Heart right ventricle (tissue), 16 donors: ENCODE measurements at regions not wholly inside any gene's neighbourhood (a gene's known extent, or its start where the extent isn't known, plus 50 kb on each side); places are given as distances from the start of the nearest gene placed in this dataset.
"Not testable (repeated sequence)": the region's sequence is repeated elsewhere in the genome, so short reads cannot be mapped to it uniquely, and the experiment has no call there.

Source experiments
- ATAC-seq, 8 donors: fragments of 200-7000 bp; cut with Tn5 transposase; one replicate each; pipeline ENCODE4 v1.9.1; 2020; ENCODE audit warnings: mild to moderate bottlenecking in 8 of 8, moderate library complexity in 8 of 8, moderate number of reproducible peaks in 1 of 8
- DNase-seq, 2 donors: peaks; one replicate each; pipeline ENCODE4 v3.0.0-alpha.2; 2020
- H3K27ac ChIP-seq, 10 donors: fragments of 200-600 bp; sonication (generic) in 2 of 10; one replicate each; pipeline versions ENCODE4 v1.5.0 to v1.8.0; 2020 to 2022; ENCODE audit warnings: mild to moderate bottlenecking in 3 of 10
- H3K27me3 ChIP-seq, 7 donors: fragments of 200-600 bp; one replicate each; pipeline ENCODE4 v1.8.0; 2021 to 2022; ENCODE audit warnings: mild to moderate bottlenecking in 2 of 7
- H3K36me3 ChIP-seq, 9 donors: fragments of 200-600 bp; sonication (generic) in 1 of 9; one replicate each; pipeline versions ENCODE4 v1.5.0 to v1.8.0; 2020 to 2022; ENCODE audit warnings: mild to moderate bottlenecking in 2 of 9
- H3K4me1 ChIP-seq, 9 donors: fragments of 200-600 bp; sonication (generic) in 1 of 9; one replicate each; pipeline versions ENCODE4 v1.5.0 to v1.8.0; 2020 to 2022; ENCODE audit warnings: mild to moderate bottlenecking in 4 of 9
- H3K4me3 ChIP-seq, 10 donors: fragments of 200-600 bp; sonication (generic) in 2 of 10; one replicate each; pipeline versions ENCODE4 v1.5.0 to v1.8.0; 2020 to 2022; ENCODE audit warnings: mild to moderate bottlenecking in 7 of 10, moderate library complexity in 2 of 10
- H3K9me3 ChIP-seq, 11 donors: fragments of 200-600 bp in 10 of 11; sonication (generic) in 2 of 11; one replicate each; pipeline versions ENCODE4 v1.5.0 to v1.8.0; 2013 to 2022; ENCODE audit warnings: mild to moderate bottlenecking in 2 of 11, control low read depth in 1 of 11, moderate library complexity in 1 of 11
- WGBS, 2 donors: extraction: QIAGEN DNeasy Blood & Tissue Kit; methylation state at CpG; one replicate each; pipeline ENCODE4 v1.1.7; 2013; ENCODE audit warnings: inconsistent platforms in 1 of 2; 5-methylcytosine and 5-hydroxymethylcytosine counted together
- intact Hi-C, 10 donors: fragments of 100-400 bp; cut with DNase I; formaldehyde crosslinking; loops; one replicate each; pipeline versions ENCODE4 v1.11.1 to v1.14.2; 2022
- donor health status: Arrhythmogenic right ventricular cardiomyopathy.
- donor health status: ischemic (EF 13 %, LVEDD 7.1; RV severe dilation, severe dysfunction).
- donor health status: healthy with polysubstance abuse.
- donor health status: DM: no; HTN: yes; CAD: no.
- donor health status: DM: no; HTN: no; CAD: no.
- donor health status: ischemic (EF 25% LVEDD 6.9; RV normal size, moderate dysfunction).
- donor health status: ischemic (EF 25% LVEDD 5.7; RV mildly dilated, moderate dysfunction).
- donor health status: healthy.
- donor health status: DM: yes; HTN: yes; CAD: no.
- donor health status: Ischemic cardiomyopathy.
- donor health status: ischemic (EF 35%, LVEDD 5.7; RV mildly dilated, moderate dysfunction).
- donor health status: nonischemic (EF 11% LVEDD 7.7; RV severe dilation, severe dysfunction).
- donor health status: DM: yes; HTN: yes; CAD: no.
- donor health status: PGD.
- donor health status: ischemic (EF 29% LVEDD 5.4; RV normal size, mild dysfunction).
- donor health status: nonischemic (EF 23%, LVEDD 6.1; RV moderate dilation, normal function).

- H3K27ac ChIP-seq, intact Hi-C loops, DNase-seq, H3K9me3 ChIP-seq, H3K4me3 ChIP-seq, H3K36me3 ChIP-seq, H3K27me3 ChIP-seq, H3K4me1 ChIP-seq: not testable (repeated sequence)
- peak; percentile 54 to 88 (median 77) for ATAC-seq
- no CpG with 5 or more reads among the region's 10 CpGs for WGBS, 2 donors
Observed at GRCh38 chr16:32873783-32874182, 197.8 kb upstream of the TP53TG3 start.

DNA sequence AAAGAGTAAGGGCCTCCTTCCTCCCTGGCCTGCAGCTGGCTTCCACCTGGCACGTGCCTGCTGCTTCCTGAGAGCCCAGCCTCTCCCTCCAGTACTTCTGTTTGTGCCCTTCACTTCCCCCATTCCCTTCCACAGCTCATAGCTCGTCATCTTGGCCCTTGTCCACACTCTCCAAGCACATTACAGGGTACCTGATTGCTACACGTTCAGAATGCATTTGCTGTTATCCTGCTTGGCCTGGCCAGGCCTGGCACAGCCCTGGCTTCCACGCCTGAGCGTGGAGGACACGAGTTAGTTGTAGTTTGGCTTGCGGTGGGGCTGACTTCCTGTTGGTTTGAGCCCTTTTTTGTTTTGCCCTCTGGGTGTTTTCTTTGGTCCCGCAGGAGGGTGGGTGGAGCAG, 197.2 kb upstream of the TP53TG3 start:
- DNase-seq, intact Hi-C loops, H3K27ac ChIP-seq, H3K4me1 ChIP-seq, H3K4me3 ChIP-seq, H3K27me3 ChIP-seq, H3K9me3 ChIP-seq, H3K36me3 ChIP-seq: not testable (repeated sequence)
- WGBS, 2 donors, result no CpG with 5 or more reads among the region's 8 CpGs
- peak in 4 of 8 donors; percentile 26 to 57 (median 38) for ATAC-seq

DNA sequence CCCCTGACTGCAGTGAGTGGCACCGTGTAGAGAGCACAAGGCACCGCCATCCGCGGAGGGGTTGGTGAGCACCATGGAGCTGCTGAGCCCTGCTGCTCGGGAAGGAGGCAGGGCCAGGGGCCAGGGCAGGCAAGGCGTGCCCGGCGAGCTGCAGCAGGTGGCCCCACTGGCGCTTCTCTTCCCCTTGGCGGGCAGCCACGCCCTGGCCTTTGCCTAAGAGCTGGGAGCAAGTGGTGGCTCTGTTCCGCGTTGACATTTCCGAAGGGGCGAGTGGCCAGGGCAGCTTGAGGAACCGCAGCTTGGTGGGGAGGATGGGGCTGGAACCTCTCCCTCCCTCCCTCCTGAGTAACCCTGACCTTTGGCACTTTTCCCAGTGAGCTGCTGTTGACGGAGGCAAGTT, 194.7 kb upstream of the TP53TG3 start:
- H3K9me3 ChIP-seq, H3K27me3 ChIP-seq, H3K36me3 ChIP-seq, DNase-seq, H3K4me1 ChIP-seq, H3K27ac ChIP-seq, H3K4me3 ChIP-seq, intact Hi-C loops: not testable (repeated sequence)
- no CpG with 5 or more reads among the region's 17 CpGs for whole genome bisulfite sequencing, 2 donors
- peak in 6 of 8 donors; percentile 25 to 73 (median 41) for ATAC-seq

- H3K36me3 ChIP-seq, intact Hi-C loops, H3K27me3 ChIP-seq, H3K4me3 ChIP-seq, H3K4me1 ChIP-seq, H3K27ac ChIP-seq, H3K9me3 ChIP-seq: not testable (repeated sequence)
- WGBS, 2 donors, result 66 to 78% methylated on average over 4 to 5 of the region's 8 CpGs
- peak; percentile 40 to 69 (median 52) for ATAC-seq
- DNase-seq, result peak in 1 of 2 donors; percentile 23
Observed at GRCh38 chr16:32868334-32868733, 192.4 kb upstream of the TP53TG3 start.

GRCh38 chr16:32865284-32865683, 189.3 kb upstream of the TP53TG3 start:
- H3K9me3 ChIP-seq, DNase-seq, H3K4me1 ChIP-seq, H3K27ac ChIP-seq, H3K4me3 ChIP-seq, intact Hi-C loops, H3K36me3 ChIP-seq, H3K27me3 ChIP-seq: not testable (repeated sequence)
- WGBS, 2 donors, result no CpG with 5 or more reads among the region's 9 CpGs
- ATAC-seq, result peak in 7 of 8 donors; percentile 43 to 77 (median 75)

DNA sequence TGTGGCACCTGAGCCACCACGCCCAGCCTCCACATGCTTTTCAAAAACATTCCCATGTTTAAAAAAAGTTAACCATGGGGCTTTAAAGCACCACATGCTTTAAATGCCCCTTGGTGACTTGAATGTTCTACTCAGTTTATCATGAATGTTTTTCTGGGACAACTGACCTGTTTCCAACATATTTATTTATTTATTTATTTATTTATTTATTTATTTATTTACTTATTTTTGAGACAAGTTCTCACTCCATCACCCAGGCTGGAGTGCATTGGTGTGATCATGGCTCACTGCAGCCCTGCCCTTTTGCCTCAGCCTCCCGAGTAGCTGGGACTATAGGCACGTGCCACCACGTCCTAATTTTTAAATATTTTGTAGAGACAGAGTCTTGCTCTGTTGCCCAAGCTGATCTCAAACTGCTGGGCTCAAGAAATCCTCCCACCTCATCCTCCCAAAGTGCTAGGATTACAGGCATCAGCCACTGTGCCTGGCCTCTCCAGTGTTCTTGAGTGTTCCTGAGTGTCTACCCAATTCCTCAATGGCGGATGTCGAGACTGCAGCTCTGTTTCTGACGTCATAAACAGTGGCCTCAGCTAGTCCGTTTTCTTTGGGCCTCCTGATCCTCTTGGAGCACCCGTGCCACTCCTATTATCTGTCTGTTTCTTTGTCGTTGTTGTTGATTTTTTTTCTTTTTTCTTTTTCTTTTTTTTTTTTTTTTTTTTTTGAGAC, 185.7 kb upstream of the TP53TG3 start:
- H3K4me3 ChIP-seq, intact Hi-C loops, H3K27me3 ChIP-seq, H3K27ac ChIP-seq, DNase-seq, ATAC-seq, H3K36me3 ChIP-seq, H3K9me3 ChIP-seq, H3K4me1 ChIP-seq: not testable (repeated sequence)
- 54 to 77% methylated on average over 7 of the region's 10 CpGs for WGBS, 2 donors

GRCh38 chr16:32847379-32847778, 171.4 kb upstream of the TP53TG3 start:
- intact Hi-C loops, H3K4me3 ChIP-seq: not testable (repeated sequence)

GRCh38 chr16:32845572-32845971, 169.6 kb upstream of the TP53TG3 start:
- WGBS, 2 donors, result 65 to 73% methylated on average over 7 to 14 of the region's 17 CpGs

More at GRCh38 chr16:32847379-32847778, 171.4 kb upstream of the TP53TG3 start:
- DNase-seq, ATAC-seq, H3K4me1 ChIP-seq, H3K36me3 ChIP-seq, H3K27ac ChIP-seq, H3K9me3 ChIP-seq, H3K27me3 ChIP-seq: not testable (repeated sequence)
- WGBS, 2 donors, result 54 to 67% methylated on average over 2 to 3 of the region's 4 CpGs

GRCh38 chr16:32842844-32843243, 166.9 kb upstream of the TP53TG3 start:
- 29 to 53% methylated on average over 1 of the region's 1 CpG for WGBS, 2 donors
- H3K9me3 ChIP-seq, H3K27ac ChIP-seq, DNase-seq, H3K4me1 ChIP-seq, H3K36me3 ChIP-seq, H3K27me3 ChIP-seq, H3K4me3 ChIP-seq, intact Hi-C loops, ATAC-seq: not testable (repeated sequence)

More at GRCh38 chr16:32845572-32845971, 169.6 kb upstream of the TP53TG3 start:
- ATAC-seq, H3K36me3 ChIP-seq, H3K27me3 ChIP-seq, H3K9me3 ChIP-seq, DNase-seq, H3K4me3 ChIP-seq, H3K4me1 ChIP-seq, intact Hi-C loops, H3K27ac ChIP-seq: not testable (repeated sequence)

DNA sequence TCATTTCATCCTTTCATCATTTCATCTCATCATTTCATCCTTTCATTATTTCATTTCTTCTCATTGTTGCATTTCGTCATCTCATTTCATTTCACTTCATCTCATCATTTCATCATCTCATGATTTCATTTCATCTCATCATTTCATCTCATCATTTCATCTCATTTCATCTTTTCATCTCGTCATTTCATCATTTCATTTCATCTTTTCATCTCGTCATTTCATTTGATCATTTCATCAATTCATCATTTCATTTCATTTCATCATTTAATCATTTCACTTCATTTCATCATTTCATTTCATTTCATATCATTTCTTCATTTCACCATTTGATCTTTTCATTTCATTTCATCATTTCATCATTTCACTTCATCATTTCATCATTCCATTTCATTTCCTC, 131.3 kb upstream of the TP53TG3 start:
- intact Hi-C loops, ATAC-seq, H3K36me3 ChIP-seq, H3K9me3 ChIP-seq, H3K27ac ChIP-seq, DNase-seq, H3K4me1 ChIP-seq, H3K4me3 ChIP-seq, H3K27me3 ChIP-seq: not testable (repeated sequence)
- WGBS, 2 donors, result 67 to 79% methylated on average over 3 of the region's 3 CpGs

GRCh38 chr16:32805639-32806038, 129.7 kb upstream of the TP53TG3 start:
- H3K27ac ChIP-seq, intact Hi-C loops, H3K4me1 ChIP-seq, H3K27me3 ChIP-seq, ATAC-seq, H3K36me3 ChIP-seq, H3K4me3 ChIP-seq, H3K9me3 ChIP-seq, DNase-seq: not testable (repeated sequence)
- WGBS, 2 donors, result 61 to 72% methylated on average over 2 of the region's 2 CpGs
